Fibroblast of lung (primary cell): ENCODE measurements at regions not wholly inside any gene's neighbourhood (a gene's known extent, or its start where the extent isn't known, plus 50 kb on each side); places are given as distances from the start of the nearest gene placed in this dataset.

ENCODE experiments used
- DNase-seq, 2 donors: peaks; one replicate each; pipeline versions ENCODE4 v3.0.0 to v3.0.0-alpha.2; 2010; ENCODE audit warnings: low read depth in 2 of 2
- H2AFZ ChIP-seq: 2 replicates; pipeline ENCODE4 v1.5.1; 2012; ENCODE audit warnings: low read length, control low read depth, inconsistent platforms
- H3K27ac ChIP-seq: 2 replicates; pipeline ENCODE4 v1.5.1; 2011; ENCODE audit warnings: low read length, control low read depth; ENCODE audit not compliant: insufficient read depth
- H3K27me3 ChIP-seq: 2 replicates; pipeline ENCODE4 v1.5.1; 2011; ENCODE audit warnings: mild to moderate bottlenecking, low read length; ENCODE audit not compliant: control insufficient read depth, insufficient read depth
- H3K36me3 ChIP-seq: 2 replicates; pipeline ENCODE4 v1.5.1; 2011; ENCODE audit warnings: low read length; ENCODE audit not compliant: control insufficient read depth, insufficient read depth
- H3K4me1 ChIP-seq: 2 replicates; pipeline ENCODE4 v1.5.1; 2011; ENCODE audit warnings: low read length; ENCODE audit not compliant: control insufficient read depth, insufficient read depth; ENCODE audit errors: extremely low read depth
- H3K4me2 ChIP-seq: 2 replicates; pipeline ENCODE4 v1.5.1; 2011; ENCODE audit warnings: low read length, control low read depth; ENCODE audit not compliant: insufficient read depth; ENCODE audit errors: extremely low read depth
- H3K4me3 ChIP-seq, 4 experiments: fragments of 200-600 bp in 1 of 4; sonication (generic) in 1 of 4; replicated peaks in 1 of 4; 2 replicates each; pipeline ENCODE4 v1.5.1; 2011 to 2016; ENCODE audit warnings: low read length in 4 of 4, low read depth in 3 of 4, mild to moderate bottlenecking in 3 of 4, control low read depth in 2 of 4, inconsistent platforms in 1 of 4, mixed read lengths in 1 of 4; ENCODE audit not compliant: insufficient read depth in 1 of 4; ENCODE audit errors: control extremely low read depth in 1 of 4
- H3K79me2 ChIP-seq: 2 replicates; pipeline ENCODE4 v1.5.1; 2012; ENCODE audit warnings: mild to moderate bottlenecking, low read length, inconsistent platforms; ENCODE audit not compliant: control insufficient read depth, insufficient read depth
- H3K9ac ChIP-seq: 2 replicates; pipeline ENCODE4 v1.5.1; 2011; ENCODE audit warnings: mild to moderate bottlenecking, low read length, control low read depth; ENCODE audit not compliant: insufficient read depth
- H3K9me3 ChIP-seq: 2 replicates; pipeline ENCODE4 v1.5.1; 2012; ENCODE audit warnings: low read depth, low read length; ENCODE audit not compliant: control insufficient read depth, insufficient read depth
- H4K20me1 ChIP-seq: 2 replicates; pipeline ENCODE4 v1.5.1; 2011; ENCODE audit warnings: low read length; ENCODE audit not compliant: control insufficient read depth, insufficient read depth; ENCODE audit errors: extremely low read depth
- CTCF ChIP-seq, 2 donors: IDR thresholded peaks in 1 of 2; conservative IDR thresholded peaks in 1 of 2; 1 replicate in 1 of 2; 2 replicates in 1 of 2; pipeline ENCODE4 v1.5.1; 2011 to 2012; ENCODE audit warnings: low read length in 2 of 2, control low read depth in 1 of 2, inconsistent platforms in 1 of 2, low read depth in 1 of 2, mild to moderate bottlenecking in 1 of 2
- EZH2 ChIP-seq: IDR thresholded peaks from 2 replicates; pipeline ENCODE4 v1.5.1; 2012; ENCODE audit warnings: low read length, control low read depth, mild to moderate bottlenecking; ENCODE audit errors: missing control alignments

DNA sequence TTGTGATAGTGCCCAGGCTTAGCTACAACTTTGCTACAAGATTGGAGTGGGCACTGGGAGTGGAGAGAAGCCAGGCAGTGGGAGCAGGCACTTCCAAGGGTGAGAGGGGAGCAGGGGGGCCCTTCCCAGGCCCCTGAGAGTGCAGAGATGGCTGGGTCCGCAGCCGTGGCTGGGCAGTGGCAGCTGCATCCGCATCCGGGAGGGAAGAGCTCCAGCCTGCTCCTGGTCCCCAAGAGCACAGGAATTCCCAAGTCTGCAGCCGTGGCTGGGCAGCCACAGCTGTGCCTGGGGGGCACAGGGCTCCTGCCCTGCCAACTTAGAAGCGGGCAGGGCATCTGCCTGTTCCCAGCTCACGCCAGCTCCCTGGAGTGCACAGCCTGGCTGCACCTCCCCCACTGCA lies 124.1 kb upstream of the POM121L12 start:
- TF ChIP-seq EZH2 (no peak), CTCF (conservative IDR thresholded peaks at IDR 0.05 in 1 of 2, IDR thresholded peaks at IDR 0.05 in 1 of 2; ENCODE audit: low read depth in 1 of 2, low read length in 2 of 2) (no peak)
- Histone ChIP-seq H3K9me3 (no peaks in the 10 kb centered on the region), H3K9ac (no peak overlapping the region), H3K27me3 (no peaks in the 10 kb centered on the region), H3K4me1 (no peaks in the 10 kb centered on the region), H4K20me1 (no peaks in the 10 kb centered on the region), H3K79me2 (no peaks in the 10 kb centered on the region), H3K36me3 (no peaks in the 10 kb centered on the region), H3K4me2 (no peak overlapping the region), H2AFZ (no peak overlapping the region), H3K27ac (no peak overlapping the region), H3K4me3 (no peak overlapping the region)
- no peak for DNase-seq

DNA sequence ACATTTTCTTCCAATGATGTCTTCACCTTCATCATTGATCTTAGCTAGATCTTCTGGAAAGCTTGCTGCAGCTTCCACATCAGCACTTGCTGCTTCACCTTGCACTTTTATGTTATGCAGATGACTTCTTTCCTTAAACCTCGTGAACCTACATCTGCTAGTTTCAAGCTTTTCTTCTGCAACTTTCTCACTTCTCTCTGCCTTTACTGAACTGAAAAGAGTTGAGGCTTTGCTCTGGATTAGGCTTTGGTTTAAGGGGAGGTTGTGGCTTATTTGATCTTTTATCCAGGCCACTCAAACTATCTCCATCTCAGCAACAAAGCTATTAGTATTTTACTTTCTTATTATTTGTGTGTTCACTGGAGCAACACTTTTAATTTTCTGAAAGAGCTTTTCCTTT lies 125.5 kb upstream of the POM121L12 start:
- TF ChIP-seq CTCF (conservative IDR thresholded peaks at IDR 0.05 in 1 of 2, IDR thresholded peaks at IDR 0.05 in 1 of 2; ENCODE audit: low read depth in 1 of 2, low read length in 2 of 2) (no peak), EZH2 (no peak)
- Histone ChIP-seq H3K27ac (no peak overlapping the region), H3K27me3 (no peaks in the 10 kb centered on the region), H3K79me2 (no peaks in the 10 kb centered on the region), H3K4me1 (no peaks in the 10 kb centered on the region), H3K4me3 (no peak overlapping the region), H3K4me2 (no peak overlapping the region), H3K9me3 (no peaks in the 10 kb centered on the region), H2AFZ (no peak overlapping the region), H3K36me3 (no peaks in the 10 kb centered on the region), H4K20me1 (no peaks in the 10 kb centered on the region), H3K9ac (no peak overlapping the region)
- no peak for DNase-seq

- Histone ChIP-seq H2AFZ (no peak overlapping the region), H3K4me3 (no peak overlapping the region), H3K27ac (no peak overlapping the region), H3K4me1 (no peaks in the 10 kb centered on the region), H3K9me3 (no peaks in the 10 kb centered on the region), H3K9ac (no peak overlapping the region), H3K36me3 (no peaks in the 10 kb centered on the region), H3K79me2 (no peaks in the 10 kb centered on the region), H4K20me1 (no peaks in the 10 kb centered on the region), H3K4me2 (no peak overlapping the region), H3K27me3 (no peaks in the 10 kb centered on the region)
- DNase-seq: no peak
- TF ChIP-seq EZH2 (no peak), CTCF (conservative IDR thresholded peaks at IDR 0.05 in 1 of 2, IDR thresholded peaks at IDR 0.05 in 1 of 2; ENCODE audit: low read depth in 1 of 2, low read length in 2 of 2) (no peak)
Measured at GRCh38 chr7:52909131-52909530, 126.3 kb upstream of the POM121L12 start.
